ENCODE measurements at regions not wholly inside any gene's neighbourhood (a gene's known extent, or its start where the extent isn't known, plus 50 kb on each side); places are given as distances from the start of the nearest gene placed in this dataset.
A peak's percentile ranks its signal among the peaks of the same experiment; 100 is the strongest.
"Not testable (repeated sequence)": the region's sequence is repeated elsewhere in the genome, so short reads cannot be mapped to it uniquely, and the experiment has no call there.

DNA sequence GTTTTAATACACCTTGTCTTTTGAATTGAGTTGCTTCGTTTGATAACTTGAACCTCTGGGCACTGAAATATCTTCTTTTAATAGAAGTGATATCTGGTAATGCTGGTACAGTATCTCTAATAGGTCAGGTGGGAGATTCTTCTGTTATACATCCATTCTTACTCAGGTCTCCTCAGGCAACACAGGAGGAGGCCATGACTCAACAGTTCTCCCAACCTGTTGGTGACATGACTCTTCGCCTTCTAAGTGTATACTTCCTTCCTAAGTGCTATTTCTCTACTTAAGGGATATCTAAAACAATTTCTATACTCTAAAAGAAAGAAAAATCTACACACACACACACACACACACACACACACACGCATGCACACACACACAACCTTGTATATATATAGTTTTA, 509.1 kb downstream of the PCNX1 start:
- Mint-ChIP-seq H3K27ac (peak overlapping the region in 1 of 10 donors; percentile 43), H3K27me3 (no peaks in the 10 kb centered on the region), H3K4me3 (no peak overlapping the region), H3K36me3 (peaks cover 9 to 34% (median 16%) of the 10 kb centered on the region in 3 donors), H3K9me3 (no peaks in the 10 kb centered on the region), H3K4me1 (peaks cover 3 to 18% (median 9%) of the 10 kb centered on the region in 4 donors)
- ATAC-seq (no peak), DNase-seq (no peak)
- POLR2A ChIA-PET, result no interaction called here

DNA sequence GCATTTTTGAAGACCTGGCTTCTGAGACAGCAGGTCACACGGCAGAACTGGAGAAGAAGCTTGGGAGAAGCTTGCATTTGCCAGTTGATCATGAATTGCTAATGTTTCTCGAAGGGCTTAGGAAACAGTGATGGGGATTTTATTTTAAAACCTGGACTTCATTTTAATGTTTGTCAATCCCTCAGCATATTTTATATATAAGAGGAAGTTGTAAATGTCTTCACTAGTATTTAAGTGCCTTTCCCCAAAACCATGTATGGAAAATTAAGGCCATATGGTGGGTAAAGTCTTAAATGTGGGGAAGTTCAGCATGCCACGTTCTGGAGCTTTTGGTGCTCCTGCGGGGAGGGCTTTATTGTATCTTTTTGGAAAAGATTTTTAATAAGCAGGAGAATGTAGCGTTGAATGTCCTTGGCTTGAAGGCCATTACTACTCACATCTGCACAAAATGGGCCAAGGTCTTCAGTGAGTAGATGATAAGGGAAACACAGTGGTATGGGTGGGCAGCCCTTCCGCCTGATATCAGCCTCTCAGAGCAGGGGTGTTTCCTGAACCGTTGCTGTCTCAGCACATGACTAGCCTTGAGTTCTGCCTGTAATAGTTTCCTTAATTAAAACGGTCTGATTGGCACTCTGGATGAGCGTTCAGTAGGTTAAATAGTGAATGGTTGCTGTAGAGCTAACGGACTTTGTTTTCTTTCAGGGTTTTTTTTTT, 511.4 kb downstream of the PCNX1 start:
- H3K27ac Mint-ChIP-seq, result peak overlapping the region in 1 of 10 donors; percentile 56
- H3K27me3 Mint-ChIP-seq, result no peaks in the 10 kb centered on the region
- POLR2A ChIA-PET, result no interaction called here
- peaks cover 0 to 4% (median 0%) of the 10 kb centered on the region in 9 donors for H3K9me3 Mint-ChIP-seq
- peaks cover 0 to 10% (median 0%) of the 10 kb centered on the region in 4 donors for H3K4me1 Mint-ChIP-seq
- peaks cover 6 to 40% (median 35%) of the 10 kb centered on the region in 3 donors for H3K36me3 Mint-ChIP-seq
- ATAC-seq, result no peak
- no peak overlapping the region for H3K4me3 Mint-ChIP-seq
- no peak for DNase-seq

DNA sequence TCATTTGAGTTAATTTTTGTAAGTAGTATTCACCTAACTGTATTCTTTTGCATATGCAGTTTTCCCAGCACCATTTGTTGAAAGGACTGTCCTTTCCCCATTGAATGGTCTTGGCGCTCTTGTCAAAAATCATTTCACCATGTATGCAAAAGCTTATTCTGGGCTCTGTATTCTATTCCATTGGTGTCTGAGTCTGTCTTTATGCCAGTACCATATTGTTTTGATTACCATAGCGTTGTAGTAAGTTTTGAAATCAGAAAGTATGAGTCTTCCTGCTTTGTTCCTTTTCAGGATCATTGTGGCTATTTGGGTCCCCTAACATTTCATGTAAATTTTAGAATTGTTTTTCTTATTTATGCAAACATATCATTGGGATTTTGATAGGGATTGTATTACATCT, 508.7 kb upstream of the RGS6 start:
- Mint-ChIP-seq H3K27me3 (no peaks in the 10 kb centered on the region), H3K4me3 (no peak overlapping the region), H3K4me1 (peaks cover 0 to 25% (median 4%) of the 10 kb centered on the region in 4 donors), H3K9me3 (peaks cover 11 to 43% (median 24%) of the 10 kb centered on the region in 9 donors), H3K36me3 (peaks cover 36 to 62% (median 55%) of the 10 kb centered on the region in 3 donors), H3K27ac (no peak overlapping the region)
- DNase-seq (no peak), ATAC-seq (no peak)
- POLR2A ChIA-PET, result no interaction called here

DNA sequence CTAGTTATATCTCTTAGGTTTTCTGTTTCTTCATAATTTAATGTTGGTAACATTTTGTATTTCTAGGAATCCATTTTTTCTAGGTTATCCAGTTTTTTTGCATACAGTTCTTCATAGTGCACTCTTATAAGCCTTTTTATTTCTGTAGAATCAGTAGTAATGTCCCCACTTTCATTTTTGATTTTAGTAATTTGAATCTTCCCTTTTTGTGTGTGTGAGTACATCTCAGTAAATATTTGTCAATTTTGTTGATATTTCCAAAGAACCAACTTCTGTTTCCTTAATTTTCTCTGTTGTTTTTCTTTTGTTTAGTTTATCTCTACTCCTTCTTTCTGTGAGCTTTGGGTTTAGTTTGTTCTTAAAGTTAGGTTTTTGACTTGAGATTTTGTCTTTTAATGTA, 507.3 kb upstream of the RGS6 start:
- no peak for ATAC-seq
- Mint-ChIP-seq H3K4me3 (peak overlapping the region in 1 of 10 donors; percentile 11), H3K4me1 (peaks cover 4 to 25% (median 7%) of the 10 kb centered on the region in 4 donors), H3K27ac (no peak overlapping the region), H3K36me3 (peaks cover 36 to 55% (median 48%) of the 10 kb centered on the region in 3 donors), H3K27me3 (no peaks in the 10 kb centered on the region), H3K9me3 (peaks cover 11 to 43% (median 24%) of the 10 kb centered on the region in 9 donors)
- POLR2A ChIA-PET, result no interaction called here
- DNase-seq, result no peak

DNA sequence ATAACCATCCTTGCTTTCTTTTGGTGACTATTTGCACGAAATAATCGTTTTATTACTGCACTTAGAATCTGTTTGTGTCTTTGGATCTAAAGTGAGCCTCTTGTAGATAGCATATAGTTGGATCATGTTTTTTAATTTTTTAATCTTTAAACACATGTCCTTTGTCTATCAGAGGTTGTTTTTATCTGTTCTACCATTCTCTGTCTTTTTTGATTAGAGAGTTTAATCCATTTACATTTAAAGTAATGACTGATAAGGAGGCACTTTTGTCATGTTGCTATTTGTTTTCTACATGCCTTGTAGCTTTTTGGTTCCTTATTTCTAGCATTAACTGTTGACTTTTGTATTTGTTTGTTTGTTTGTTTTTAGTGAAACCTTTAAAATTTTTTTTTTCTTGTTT, 506.2 kb upstream of the RGS6 start:
- POLR2A ChIA-PET, result no interaction called here
- DNase-seq, result no peak
- no peaks in the 10 kb centered on the region for H3K27me3 Mint-ChIP-seq
- H3K4me3 Mint-ChIP-seq, result no peak overlapping the region
- H3K27ac Mint-ChIP-seq, result no peak overlapping the region
- peaks cover 10 to 31% (median 15%) of the 10 kb centered on the region in 4 donors for H3K4me1 Mint-ChIP-seq
- no peak for ATAC-seq
- peaks cover 11 to 43% (median 24%) of the 10 kb centered on the region in 9 donors for H3K9me3 Mint-ChIP-seq
- peaks cover 31 to 55% (median 45%) of the 10 kb centered on the region in 3 donors for H3K36me3 Mint-ChIP-seq

DNA sequence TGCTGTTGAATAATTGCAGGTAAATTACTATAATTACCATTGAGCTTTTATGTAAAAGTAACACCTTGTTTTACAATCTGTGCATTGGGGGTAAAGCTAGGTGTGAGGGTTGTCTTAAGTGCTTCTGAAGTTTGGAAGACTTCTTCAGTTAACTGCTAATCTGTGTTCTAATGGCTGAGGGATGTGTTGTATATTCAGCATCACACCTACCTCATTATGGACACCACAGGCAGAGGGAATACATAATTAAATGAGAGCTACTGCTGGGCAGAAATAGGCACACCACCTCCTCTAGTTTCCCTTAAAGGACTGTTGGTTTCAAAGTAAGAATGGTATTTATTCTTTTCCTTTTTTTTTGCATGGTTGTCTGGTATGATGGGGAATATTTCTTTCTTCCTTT, 502.3 kb upstream of the RGS6 start:
- Mint-ChIP-seq H3K4me3 (no peak overlapping the region), H3K9me3 (peaks cover 7 to 27% (median 15%) of the 10 kb centered on the region in 9 donors), H3K36me3 (peaks cover 20 to 30% (median 30%) of the 10 kb centered on the region in 3 donors), H3K27ac (no peak overlapping the region), H3K27me3 (no peaks in the 10 kb centered on the region), H3K4me1 (peaks cover 15 to 42% (median 31%) of the 10 kb centered on the region in 4 donors)
- POLR2A ChIA-PET, result no interaction called here
- no peak for ATAC-seq
- no peak for DNase-seq

DNA sequence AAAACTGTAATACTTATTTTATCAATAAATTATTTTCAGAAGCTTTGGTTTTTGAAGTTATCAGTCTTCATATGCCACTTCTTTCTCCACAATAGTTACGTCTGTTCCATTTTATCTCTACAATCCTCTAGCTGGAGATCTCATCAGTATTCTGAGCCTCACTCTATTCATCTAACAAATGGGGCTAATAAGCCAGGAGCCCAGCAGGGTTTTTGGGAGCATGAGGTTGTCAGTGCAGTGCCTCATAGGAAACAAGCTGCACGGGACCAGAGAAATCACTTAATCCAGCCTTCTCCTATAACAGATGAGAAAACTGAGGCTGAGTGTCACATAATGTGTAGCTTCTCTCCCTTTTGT, 501.9 kb upstream of the RGS6 start:
- Mint-ChIP-seq H3K27me3 (no peaks in the 10 kb centered on the region), H3K27ac (peak overlapping the region in 3 of 10 donors; percentile 2 to 60 (median 28)), H3K9me3 (peaks cover 3 to 23% (median 11%) of the 10 kb centered on the region in 9 donors), H3K4me3 (no peak overlapping the region), H3K4me1 (peaks cover 11 to 38% (median 31%) of the 10 kb centered on the region in 4 donors), H3K36me3 (peaks cover 16 to 29% (median 28%) of the 10 kb centered on the region in 3 donors)
- ATAC-seq (no peak), DNase-seq (no peak)
- POLR2A ChIA-PET, result no interaction called here

DNA sequence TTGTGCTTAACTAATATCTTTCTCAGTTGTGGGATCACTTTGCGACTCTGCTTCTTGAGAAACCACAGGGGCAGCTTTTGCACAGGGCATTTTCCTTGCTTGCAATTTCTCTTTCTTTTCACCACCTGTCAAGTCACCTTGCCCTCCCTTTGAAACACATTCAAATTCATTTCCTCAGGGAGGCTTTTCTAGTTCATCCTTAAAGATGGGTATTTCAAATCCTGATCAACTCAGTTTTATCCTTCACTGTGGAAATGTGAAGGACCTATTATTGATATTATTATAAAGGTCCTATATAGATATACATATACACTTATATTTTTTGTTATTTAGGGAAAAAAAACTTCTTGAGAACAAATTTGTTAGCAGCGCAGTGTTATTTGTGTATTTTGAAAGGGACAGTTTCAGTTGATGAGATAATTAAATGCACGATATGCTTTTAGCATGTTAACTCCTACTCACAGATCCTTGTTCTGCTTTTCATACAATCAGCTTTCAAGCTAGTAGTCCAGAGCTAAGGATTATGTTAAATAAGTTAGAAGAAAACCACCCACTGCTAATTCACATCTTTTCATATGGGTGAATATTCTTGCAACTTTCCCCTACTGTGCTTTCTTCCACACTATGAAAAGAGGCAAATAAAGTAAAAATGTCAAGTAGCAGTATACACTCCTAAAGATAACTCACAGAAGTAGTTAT, 501.4 kb upstream of the RGS6 start:
- Mint-ChIP-seq H3K9me3 (peaks cover 0 to 19% (median 9%) of the 10 kb centered on the region in 9 donors), H3K4me1 (peaks cover 11 to 37% (median 31%) of the 10 kb centered on the region in 4 donors), H3K36me3 (peaks cover 12 to 29% (median 27%) of the 10 kb centered on the region in 3 donors), H3K27ac (peak overlapping the region in 3 of 10 donors; percentile 2 to 46 (median 33)), H3K27me3 (no peaks in the 10 kb centered on the region), H3K4me3 (no peak overlapping the region)
- POLR2A ChIA-PET, result no interaction called here
- DNase-seq (no peak), ATAC-seq (no peak)

DNA sequence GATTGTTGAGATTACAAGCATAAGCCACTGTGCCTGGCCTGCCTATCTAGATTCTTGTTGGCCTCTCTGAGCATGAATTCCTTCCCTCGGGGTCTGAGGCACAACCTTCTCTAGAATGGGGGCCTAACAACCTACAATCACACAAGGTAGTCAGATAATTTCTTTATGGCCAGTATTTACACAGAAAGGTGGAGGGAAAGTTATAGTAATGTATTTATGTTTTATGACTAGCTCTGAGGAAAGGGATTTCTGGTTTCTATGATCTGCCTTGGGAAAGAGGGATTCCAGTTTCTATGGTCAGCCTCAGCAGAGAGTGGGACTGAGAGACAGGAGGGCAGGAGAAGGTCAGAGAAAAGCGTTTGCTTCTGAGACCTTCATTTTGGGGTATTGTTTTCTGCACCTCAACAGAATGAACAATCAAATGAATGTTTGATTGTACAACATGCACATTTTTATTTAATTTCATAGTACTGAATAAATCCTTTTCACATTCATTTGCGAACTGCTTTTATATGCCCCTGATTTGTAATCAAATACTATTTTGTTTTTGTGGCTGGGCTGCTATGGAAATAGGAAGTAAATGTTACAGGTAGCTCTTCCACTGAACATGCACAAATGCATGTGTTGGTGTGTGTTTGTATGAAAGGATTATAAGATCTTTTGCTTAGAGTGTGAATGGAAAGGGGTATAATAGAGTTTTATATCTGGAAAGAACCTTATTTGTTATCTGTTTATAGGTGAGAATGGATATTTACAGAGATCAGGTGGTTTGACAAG, 499.7 kb upstream of the RGS6 start:
- no peak overlapping the region for H3K4me3 Mint-ChIP-seq
- POLR2A ChIA-PET, result no interaction called here
- peak in 1 of 10 donors; percentile 18 for DNase-seq
- H3K4me1 Mint-ChIP-seq, result peaks cover 9 to 37% (median 31%) of the 10 kb centered on the region in 4 donors
- H3K9me3 Mint-ChIP-seq, result peaks cover 0 to 4% (median 2%) of the 10 kb centered on the region in 9 donors
- H3K27ac Mint-ChIP-seq, result peak overlapping the region in 8 of 10 donors; percentile 1 to 54 (median 24)
- H3K36me3 Mint-ChIP-seq, result peaks cover 3 to 18% (median 17%) of the 10 kb centered on the region in 3 donors
- H3K27me3 Mint-ChIP-seq, result no peaks in the 10 kb centered on the region
- ATAC-seq, result peak in 1 of 2 donors; percentile 45

DNA sequence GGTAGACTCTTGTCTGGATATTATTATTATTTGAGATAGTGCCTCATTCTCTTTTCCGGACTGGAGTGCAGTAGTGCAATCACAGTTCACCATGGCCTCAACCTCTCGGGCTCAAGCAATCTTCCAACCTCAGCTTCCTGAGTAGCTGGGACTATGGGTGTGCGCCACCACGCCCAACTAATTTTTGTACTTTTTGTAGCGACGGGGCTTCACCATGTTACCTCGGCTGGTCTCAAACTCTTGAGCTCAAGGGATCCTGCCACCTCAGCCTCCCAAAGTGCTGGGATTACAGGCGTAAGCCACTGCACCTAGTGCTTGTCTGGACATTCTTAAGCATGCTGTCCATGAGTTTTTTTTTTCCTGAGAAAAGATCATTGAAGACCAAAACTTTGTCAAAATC, 498.9 kb upstream of the RGS6 start:
- peak overlapping the region in 2 of 10 donors; percentile 13 to 21 for H3K27ac Mint-ChIP-seq
- no peak for DNase-seq

DNA sequence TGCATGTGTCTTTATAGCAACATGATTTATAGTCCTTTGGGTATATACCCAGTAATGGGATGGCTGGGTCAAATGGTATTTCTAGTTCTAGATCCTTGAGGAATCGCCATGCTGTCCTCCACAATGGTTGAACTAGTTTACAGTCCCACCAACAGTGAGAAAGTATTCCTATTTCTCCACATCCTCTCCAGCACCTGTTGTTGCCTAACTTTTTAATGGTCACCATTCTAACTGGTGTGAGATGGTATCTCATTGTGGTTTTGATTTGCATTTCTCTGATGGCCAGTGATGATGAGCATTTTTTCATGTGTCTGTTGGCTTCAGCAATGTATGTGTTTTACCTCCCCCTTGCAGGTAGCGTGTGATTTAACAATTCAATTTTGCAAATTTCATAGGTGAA, 496.6 kb upstream of the RGS6 start:
- H3K27me3 Mint-ChIP-seq, POLR2A ChIA-PET, ATAC-seq, H3K4me3 Mint-ChIP-seq, DNase-seq, H3K27ac Mint-ChIP-seq, H3K9me3 Mint-ChIP-seq: not testable (repeated sequence)
- Mint-ChIP-seq H3K36me3 (peaks cover 0 to 30% (median 21%) of the 10 kb centered on the region in 3 donors), H3K4me1 (peaks cover 14 to 40% (median 29%) of the 10 kb centered on the region in 4 donors)

More for the DNA sequence above, 498.9 kb upstream of the RGS6 start:
- peaks cover 12 to 41% (median 35%) of the 10 kb centered on the region in 4 donors for H3K4me1 Mint-ChIP-seq
- peaks cover 0 to 3% (median 0%) of the 10 kb centered on the region in 9 donors for H3K9me3 Mint-ChIP-seq
- POLR2A ChIA-PET, result no interaction called here
- H3K27me3 Mint-ChIP-seq, result no peaks in the 10 kb centered on the region
- H3K36me3 Mint-ChIP-seq, result peaks cover 0 to 17% (median 16%) of the 10 kb centered on the region in 3 donors
- no peak for ATAC-seq
- H3K4me3 Mint-ChIP-seq, result no peak overlapping the region

DNA sequence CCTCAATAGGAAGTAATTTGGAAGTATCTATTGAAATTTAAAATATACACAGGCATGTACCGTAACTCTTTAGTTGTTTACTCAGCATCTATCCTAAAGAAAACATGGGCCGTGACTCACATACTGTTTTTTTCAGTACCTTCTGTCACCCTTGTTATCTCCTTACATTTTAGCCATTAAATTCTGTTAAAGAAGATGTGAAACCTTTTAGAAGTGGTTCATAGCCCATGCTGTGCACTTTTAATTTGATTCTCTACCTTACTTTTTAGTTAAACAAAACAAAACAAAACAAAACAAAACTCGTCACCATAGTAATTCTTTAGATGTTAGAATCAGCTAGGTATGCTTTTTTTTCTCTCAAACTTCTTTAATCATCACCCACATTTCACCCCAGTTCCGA, 494.4 kb upstream of the RGS6 start:
- peak overlapping the region in 3 of 10 donors; percentile 43 to 71 (median 58) for H3K27ac Mint-ChIP-seq
- peak in 1 of 10 donors; percentile 10 for DNase-seq
- no peak for ATAC-seq
- H3K36me3 Mint-ChIP-seq, result peaks cover 0 to 30% (median 22%) of the 10 kb centered on the region in 3 donors
- H3K4me1 Mint-ChIP-seq, result peaks cover 10 to 23% (median 18%) of the 10 kb centered on the region in 4 donors
- H3K9me3 Mint-ChIP-seq, result peaks cover 0 to 3% (median 0%) of the 10 kb centered on the region in 9 donors
- H3K27me3 Mint-ChIP-seq, result no peaks in the 10 kb centered on the region
- H3K4me3 Mint-ChIP-seq, result no peak overlapping the region
- POLR2A ChIA-PET, result no interaction called here

Data from naive thymus-derived CD8-positive, alpha-beta T cell (primary cell).